Heart right ventricle (tissue), 16 donors: ENCODE measurements at regions not wholly inside any gene's neighbourhood (a gene's known extent, or its start where the extent isn't known, plus 50 kb on each side); places are given as distances from the start of the nearest gene placed in this dataset.

Experiments used
- ATAC-seq, 8 donors: fragments of 200-7000 bp; cut with Tn5 transposase; one replicate each; pipeline ENCODE4 v1.9.1; 2020; ENCODE audit warnings: mild to moderate bottlenecking in 8 of 8, moderate library complexity in 8 of 8, moderate number of reproducible peaks in 1 of 8
- DNase-seq, 2 donors: peaks; one replicate each; pipeline ENCODE4 v3.0.0-alpha.2; 2020
- H3K27ac ChIP-seq, 10 donors: fragments of 200-600 bp; sonication (generic) in 2 of 10; one replicate each; pipeline versions ENCODE4 v1.5.0 to v1.8.0; 2020 to 2022; ENCODE audit warnings: mild to moderate bottlenecking in 3 of 10
- H3K27me3 ChIP-seq, 7 donors: fragments of 200-600 bp; one replicate each; pipeline ENCODE4 v1.8.0; 2021 to 2022; ENCODE audit warnings: mild to moderate bottlenecking in 2 of 7
- H3K36me3 ChIP-seq, 9 donors: fragments of 200-600 bp; sonication (generic) in 1 of 9; one replicate each; pipeline versions ENCODE4 v1.5.0 to v1.8.0; 2020 to 2022; ENCODE audit warnings: mild to moderate bottlenecking in 2 of 9
- H3K4me1 ChIP-seq, 9 donors: fragments of 200-600 bp; sonication (generic) in 1 of 9; one replicate each; pipeline versions ENCODE4 v1.5.0 to v1.8.0; 2020 to 2022; ENCODE audit warnings: mild to moderate bottlenecking in 4 of 9
- H3K4me3 ChIP-seq, 10 donors: fragments of 200-600 bp; sonication (generic) in 2 of 10; one replicate each; pipeline versions ENCODE4 v1.5.0 to v1.8.0; 2020 to 2022; ENCODE audit warnings: mild to moderate bottlenecking in 7 of 10, moderate library complexity in 2 of 10
- H3K9me3 ChIP-seq, 11 donors: fragments of 200-600 bp in 10 of 11; sonication (generic) in 2 of 11; one replicate each; pipeline versions ENCODE4 v1.5.0 to v1.8.0; 2013 to 2022; ENCODE audit warnings: mild to moderate bottlenecking in 2 of 11, control low read depth in 1 of 11, moderate library complexity in 1 of 11
- WGBS, 2 donors: extraction: QIAGEN DNeasy Blood & Tissue Kit; methylation state at CpG; one replicate each; pipeline ENCODE4 v1.1.7; 2013; ENCODE audit warnings: inconsistent platforms in 1 of 2; 5-methylcytosine and 5-hydroxymethylcytosine counted together
- intact Hi-C, 10 donors: fragments of 100-400 bp; cut with DNase I; formaldehyde crosslinking; loops; one replicate each; pipeline versions ENCODE4 v1.11.1 to v1.14.2; 2022
- TF ChIP-seq, protein P1 (sequence below), 9 donors: fragments of 200-600 bp; sonication (generic) in 2 of 9; IDR thresholded peaks; one replicate each; pipeline versions ENCODE4 v1.5.0 to v1.8.0; 2021 to 2022; ENCODE audit warnings: antibody characterized with exemption in 9 of 9, mild to moderate bottlenecking in 5 of 9, moderate library complexity in 1 of 9
- donor health status: Arrhythmogenic right ventricular cardiomyopathy.
- donor health status: ischemic (EF 13 %, LVEDD 7.1; RV severe dilation, severe dysfunction).
- donor health status: healthy with polysubstance abuse.
- donor health status: DM: no; HTN: yes; CAD: no.
- donor health status: DM: no; HTN: no; CAD: no.
- donor health status: ischemic (EF 25% LVEDD 6.9; RV normal size, moderate dysfunction).
- donor health status: ischemic (EF 25% LVEDD 5.7; RV mildly dilated, moderate dysfunction).
- donor health status: healthy.
- donor health status: DM: yes; HTN: yes; CAD: no.
- donor health status: Ischemic cardiomyopathy.
- donor health status: ischemic (EF 35%, LVEDD 5.7; RV mildly dilated, moderate dysfunction).
- donor health status: nonischemic (EF 11% LVEDD 7.7; RV severe dilation, severe dysfunction).
- donor health status: DM: yes; HTN: yes; CAD: no.
- donor health status: PGD.
- donor health status: ischemic (EF 29% LVEDD 5.4; RV normal size, mild dysfunction).
- donor health status: nonischemic (EF 23%, LVEDD 6.1; RV moderate dilation, normal function).

DNA sequence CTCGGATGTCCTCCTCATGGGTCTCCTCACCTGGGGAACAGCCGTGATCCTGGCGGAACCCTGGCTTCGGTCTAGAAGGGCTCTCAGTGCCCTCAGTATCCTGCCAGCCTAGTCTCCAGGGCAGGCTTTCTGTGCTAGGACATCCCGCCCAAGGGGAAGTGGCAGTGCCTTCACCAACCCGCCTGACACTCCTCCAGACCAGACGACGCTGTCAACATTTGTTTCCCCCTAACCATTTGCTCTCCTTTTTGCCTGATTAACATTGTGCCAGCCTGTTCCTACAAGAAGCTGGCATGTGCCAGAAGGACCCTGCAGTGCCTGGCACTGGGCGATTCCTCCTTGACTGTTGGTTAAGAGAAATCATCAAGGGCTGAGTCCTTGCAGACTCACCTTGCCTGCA is 358.9 kb upstream of the IRX2 start:
- DNase-seq = no peak
- intact Hi-C loops = no loop called here

DNA sequence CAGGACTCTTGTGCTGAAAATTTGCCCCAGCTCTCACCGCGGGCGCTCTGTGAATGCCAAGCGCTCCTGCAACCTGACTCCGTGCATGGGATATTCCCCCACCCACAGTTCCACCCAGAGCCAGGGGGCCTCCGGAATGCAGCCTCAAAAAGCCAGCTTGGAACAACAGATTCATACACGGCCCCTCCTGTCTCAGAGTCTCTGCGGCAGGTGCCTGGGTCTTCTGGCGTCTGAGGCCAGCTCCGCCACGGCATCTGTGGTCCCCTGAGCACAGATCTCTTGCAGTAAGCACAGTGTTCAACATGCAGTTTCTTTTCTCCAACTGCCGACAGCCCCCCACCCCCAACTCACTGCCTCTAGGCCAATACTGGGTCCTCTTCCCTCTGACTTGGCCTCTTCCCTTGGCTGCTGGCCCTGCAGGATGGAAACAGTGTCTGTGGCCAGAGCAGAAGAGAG is 355.7 kb upstream of the IRX2 start:
- no peaks in the 10 kb centered on the region for H3K4me1 ChIP-seq
- DNase-seq (no peak), ATAC-seq (no peak)
- H3K27ac ChIP-seq = no peak overlapping the region
- H3K4me3 ChIP-seq = no peak overlapping the region
- intact Hi-C loops = no loop called here
- WGBS, 2 donors = 29 to 35% methylated on average over 12 of the region's 12 CpGs
- TF ChIP-seq, protein P1, sequence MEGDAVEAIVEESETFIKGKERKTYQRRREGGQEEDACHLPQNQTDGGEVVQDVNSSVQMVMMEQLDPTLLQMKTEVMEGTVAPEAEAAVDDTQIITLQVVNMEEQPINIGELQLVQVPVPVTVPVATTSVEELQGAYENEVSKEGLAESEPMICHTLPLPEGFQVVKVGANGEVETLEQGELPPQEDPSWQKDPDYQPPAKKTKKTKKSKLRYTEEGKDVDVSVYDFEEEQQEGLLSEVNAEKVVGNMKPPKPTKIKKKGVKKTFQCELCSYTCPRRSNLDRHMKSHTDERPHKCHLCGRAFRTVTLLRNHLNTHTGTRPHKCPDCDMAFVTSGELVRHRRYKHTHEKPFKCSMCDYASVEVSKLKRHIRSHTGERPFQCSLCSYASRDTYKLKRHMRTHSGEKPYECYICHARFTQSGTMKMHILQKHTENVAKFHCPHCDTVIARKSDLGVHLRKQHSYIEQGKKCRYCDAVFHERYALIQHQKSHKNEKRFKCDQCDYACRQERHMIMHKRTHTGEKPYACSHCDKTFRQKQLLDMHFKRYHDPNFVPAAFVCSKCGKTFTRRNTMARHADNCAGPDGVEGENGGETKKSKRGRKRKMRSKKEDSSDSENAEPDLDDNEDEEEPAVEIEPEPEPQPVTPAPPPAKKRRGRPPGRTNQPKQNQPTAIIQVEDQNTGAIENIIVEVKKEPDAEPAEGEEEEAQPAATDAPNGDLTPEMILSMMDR (IDR thresholded peaks at IDR 0.05) = no peak
- H3K27me3 ChIP-seq = peaks cover 0 to 79% (median 48%) of the 10 kb centered on the region in 7 donors
- no peaks in the 10 kb centered on the region for H3K36me3 ChIP-seq
- H3K9me3 ChIP-seq = no peaks in the 10 kb centered on the region

More for the DNA sequence above, 358.9 kb upstream of the IRX2 start:
- Histone ChIP-seq H3K9me3 (no peaks in the 10 kb centered on the region), H3K27me3 (peaks cover 0 to 70% (median 35%) of the 10 kb centered on the region in 7 donors), H3K36me3 (no peaks in the 10 kb centered on the region), H3K4me1 (no peaks in the 10 kb centered on the region), H3K27ac (no peak overlapping the region), H3K4me3 (no peak overlapping the region)
- no peak for ATAC-seq
- TF ChIP-seq, protein P1 (IDR thresholded peaks at IDR 0.05) = no peak
- WGBS, 2 donors = 86% methylated on average over 9 of the region's 9 CpGs

DNA sequence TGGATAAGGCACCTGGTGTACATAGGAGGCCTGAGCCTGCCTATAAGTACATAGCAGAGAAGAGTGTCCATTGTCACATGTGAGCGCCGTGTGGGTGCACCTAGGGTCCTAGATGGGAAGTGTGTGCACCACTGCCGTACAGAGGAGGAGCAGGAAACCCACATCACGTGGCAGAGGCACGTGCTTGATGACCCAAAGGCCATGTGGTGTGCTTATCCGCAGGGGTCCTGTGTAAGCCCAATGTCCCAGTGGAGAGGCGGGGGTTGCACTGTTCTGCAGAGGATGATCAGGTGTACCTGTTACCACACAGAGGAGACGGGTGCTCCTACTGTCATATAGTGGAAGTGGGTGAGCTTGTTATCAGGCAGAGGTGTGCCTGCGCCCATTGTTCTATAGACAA is 354.1 kb upstream of the IRX2 start:
- WGBS, 2 donors = 58 to 67% methylated on average over 9 of the region's 9 CpGs
- Histone ChIP-seq H3K27me3 (peaks cover 0 to 92% (median 64%) of the 10 kb centered on the region in 7 donors), H3K4me1 (no peaks in the 10 kb centered on the region), H3K4me3 (no peak overlapping the region), H3K27ac (no peak overlapping the region), H3K9me3 (no peaks in the 10 kb centered on the region), H3K36me3 (no peaks in the 10 kb centered on the region)
- DNase-seq (no peak), ATAC-seq (no peak)
- intact Hi-C loops = no loop called here
- TF ChIP-seq, protein P1 (IDR thresholded peaks at IDR 0.05) = no peak

DNA sequence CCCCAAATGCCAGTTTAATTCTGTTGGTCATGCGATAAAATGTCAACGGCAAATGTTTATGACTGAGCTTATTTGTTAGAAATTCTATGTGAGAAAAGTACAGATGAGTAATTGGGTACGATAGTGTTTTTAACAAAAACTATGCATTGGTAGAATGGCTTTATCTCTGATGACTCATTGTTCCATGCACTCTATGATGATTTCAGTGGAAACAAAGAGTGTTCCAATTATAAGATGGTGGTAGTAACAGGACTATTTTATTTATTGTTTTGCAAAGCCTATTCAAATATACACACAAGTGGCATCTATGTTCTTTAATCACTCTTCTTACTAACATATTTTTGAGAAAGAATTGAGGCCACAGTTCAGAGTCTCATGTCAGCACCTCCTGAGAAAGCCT is 353.7 kb upstream of the IRX2 start:
- no peak overlapping the region for H3K27ac ChIP-seq
- intact Hi-C loops = no loop called here
- H3K27me3 ChIP-seq = peaks cover 0 to 92% (median 68%) of the 10 kb centered on the region in 7 donors
- no peak for ATAC-seq
- no peaks in the 10 kb centered on the region for H3K9me3 ChIP-seq
- H3K4me3 ChIP-seq = no peak overlapping the region
- H3K4me1 ChIP-seq = no peaks in the 10 kb centered on the region
- DNase-seq = no peak
- WGBS, 2 donors = 62 to 77% methylated on average over 3 of the region's 3 CpGs
- H3K36me3 ChIP-seq = no peaks in the 10 kb centered on the region
- TF ChIP-seq, protein P1 (IDR thresholded peaks at IDR 0.05) = no peak
